Activated naive CD8-positive, alpha-beta T cell treated with anti-CD3 and anti-CD28 coated beads, Interleukin-2, amount 10 ng/mL, durations not matched to agents 7 days and 5 days (primary cell): ENCODE measurements at regions not wholly inside any gene's neighbourhood (a gene's known extent, or its start where the extent isn't known, plus 50 kb on each side); places are given as distances from the start of the nearest gene placed in this dataset.

Experiments
- ATAC-seq: fragments of 150-1000 bp; cut with Tn5 transposase; one replicate; pipeline ENCODE4 v1.10.0; 2021; ENCODE audit warnings: low read depth, moderate library complexity
- POLR2A ChIA-PET: fragments of 350-600 bp; sonication (Branson Sonifier 250); formaldehyde crosslinking; loops from one replicate; lab custom pipeline; 2021; ENCODE audit warnings: antibody characterized with exemption; lab: Charles Lee
- DNase-seq: peaks from one replicate; pipeline ENCODE4 v3.0.0; 2021
- H3K27ac Mint-ChIP-seq: one replicate; pipeline ENCODE4 v1.8.0; 2022; ENCODE audit warnings: mild to moderate bottlenecking, mixed read lengths
- H3K27me3 Mint-ChIP-seq: one replicate; pipeline ENCODE4 v1.8.0; 2022; ENCODE audit warnings: mild to moderate bottlenecking, moderate library complexity, mixed read lengths
- H3K36me3 Mint-ChIP-seq: one replicate; pipeline ENCODE4 v1.8.0; 2021; ENCODE audit warnings: mild to moderate bottlenecking, mixed read lengths
- H3K4me1 Mint-ChIP-seq: one replicate; pipeline ENCODE4 v1.8.0; 2021; ENCODE audit warnings: mixed read lengths
- H3K4me3 Mint-ChIP-seq: one replicate; pipeline ENCODE4 v1.8.0; 2022; ENCODE audit warnings: mild to moderate bottlenecking, moderate library complexity, mixed read lengths
- H3K9me3 Mint-ChIP-seq: one replicate; pipeline ENCODE4 v1.8.0; 2021; ENCODE audit warnings: mixed read lengths

GRCh38 chr13:107821492-107821891 is 393.8 kb downstream of the LIG4 start:
- POLR2A ChIA-PET: no interaction called here
- DNase-seq: no peak
- no peaks in the 10 kb centered on the region for H3K9me3 Mint-ChIP-seq
- no peak for ATAC-seq
- H3K27me3 Mint-ChIP-seq: no peaks in the 10 kb centered on the region
- H3K4me3 Mint-ChIP-seq: no peak overlapping the region
- no peak overlapping the region for H3K27ac Mint-ChIP-seq
- H3K4me1 Mint-ChIP-seq: no peaks in the 10 kb centered on the region
- H3K36me3 Mint-ChIP-seq: no peaks in the 10 kb centered on the region

- no peaks in the 10 kb centered on the region for H3K4me1 Mint-ChIP-seq
- no peak for DNase-seq
Observed at GRCh38 chr13:107819071-107819470, 396.3 kb downstream of the LIG4 start.

GRCh38 chr13:107817647-107818287 is 397.6 kb downstream of the LIG4 start:
- POLR2A ChIA-PET: no interaction called here
- H3K9me3 Mint-ChIP-seq: no peaks in the 10 kb centered on the region
- ATAC-seq: no peak
- no peaks in the 10 kb centered on the region for H3K4me1 Mint-ChIP-seq
- no peaks in the 10 kb centered on the region for H3K36me3 Mint-ChIP-seq
- no peak overlapping the region for H3K27ac Mint-ChIP-seq
- no peaks in the 10 kb centered on the region for H3K27me3 Mint-ChIP-seq
- H3K4me3 Mint-ChIP-seq: no peak overlapping the region
- no peak for DNase-seq

More at GRCh38 chr13:107819071-107819470, 396.3 kb downstream of the LIG4 start:
- no peaks in the 10 kb centered on the region for H3K36me3 Mint-ChIP-seq
- POLR2A ChIA-PET: no interaction called here
- H3K27ac Mint-ChIP-seq: no peak overlapping the region
- no peak for ATAC-seq
- H3K27me3 Mint-ChIP-seq: no peaks in the 10 kb centered on the region
- H3K9me3 Mint-ChIP-seq: no peaks in the 10 kb centered on the region
- H3K4me3 Mint-ChIP-seq: no peak overlapping the region

DNA sequence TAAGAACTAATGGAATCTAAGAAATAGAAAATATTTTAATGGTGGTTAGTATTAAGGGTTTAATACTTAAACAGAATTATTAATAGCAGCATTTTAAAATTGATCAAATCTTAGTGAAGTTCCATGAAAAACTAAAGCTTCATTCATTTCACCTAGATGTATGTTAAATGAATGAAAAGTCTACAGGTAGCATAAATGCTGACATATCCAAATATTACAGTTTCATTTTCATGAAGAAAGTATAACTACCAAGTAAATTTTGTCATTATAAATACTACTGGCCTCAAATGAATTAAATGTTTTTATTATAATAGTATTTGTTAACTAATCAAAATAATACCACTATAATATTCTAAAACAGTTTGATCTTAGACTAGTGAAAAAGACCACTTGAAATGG is 403.3 kb downstream of the LIG4 start:
- H3K4me3 Mint-ChIP-seq: no peak overlapping the region
- H3K27ac Mint-ChIP-seq: no peak overlapping the region
- POLR2A ChIA-PET: no interaction called here
- H3K27me3 Mint-ChIP-seq: no peaks in the 10 kb centered on the region
- H3K36me3 Mint-ChIP-seq: no peaks in the 10 kb centered on the region
- H3K4me1 Mint-ChIP-seq: no peaks in the 10 kb centered on the region
- no peak for ATAC-seq
- no peak for DNase-seq
- H3K9me3 Mint-ChIP-seq: no peaks in the 10 kb centered on the region

DNA sequence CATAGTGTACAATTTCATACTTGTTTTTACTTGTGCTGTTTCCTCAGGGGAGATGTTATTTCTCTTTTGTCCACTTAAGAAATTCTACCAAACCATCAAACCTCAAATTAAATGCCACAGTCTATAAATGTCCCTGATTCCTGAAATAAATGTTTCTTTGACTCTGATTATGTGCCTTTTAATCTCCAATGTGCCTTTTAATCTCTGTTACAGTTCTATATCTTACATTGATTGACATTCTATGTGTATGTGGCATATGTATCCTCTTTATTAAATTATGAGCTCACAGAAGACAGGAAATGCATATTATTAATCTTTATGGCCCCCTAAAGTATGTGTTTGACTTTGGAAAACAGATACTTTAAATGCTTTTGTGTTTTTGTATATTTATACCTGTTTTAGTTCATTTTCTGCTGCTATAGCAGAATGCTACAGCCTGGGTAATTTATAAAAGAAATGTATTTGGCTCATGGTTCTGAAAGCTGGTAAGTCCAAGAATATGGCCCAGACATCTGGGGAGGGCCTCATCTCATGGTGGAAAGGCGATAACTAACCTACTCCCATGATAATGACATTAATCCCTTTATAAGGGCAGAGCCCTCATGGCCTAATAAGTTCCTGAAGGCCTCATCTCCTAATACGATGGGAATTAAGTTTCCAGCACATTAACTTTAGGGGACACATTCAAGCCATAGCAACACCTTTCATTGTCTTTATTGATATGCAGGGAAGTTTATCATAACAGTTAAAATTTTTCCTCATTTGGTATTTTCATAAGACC is 403.9 kb downstream of the LIG4 start:
- H3K4me3 Mint-ChIP-seq: no peak overlapping the region
- no peaks in the 10 kb centered on the region for H3K36me3 Mint-ChIP-seq
- ATAC-seq: no peak
- no peaks in the 10 kb centered on the region for H3K9me3 Mint-ChIP-seq
- no peaks in the 10 kb centered on the region for H3K27me3 Mint-ChIP-seq
- no peak for DNase-seq
- no peaks in the 10 kb centered on the region for H3K4me1 Mint-ChIP-seq
- H3K27ac Mint-ChIP-seq: no peak overlapping the region
- POLR2A ChIA-PET: no interaction called here

- Mint-ChIP-seq H3K9me3 (no peaks in the 10 kb centered on the region), H3K27ac (no peak overlapping the region), H3K27me3 (no peaks in the 10 kb centered on the region), H3K4me3 (no peak overlapping the region), H3K4me1 (no peaks in the 10 kb centered on the region), H3K36me3 (no peaks in the 10 kb centered on the region)
- POLR2A ChIA-PET: no interaction called here
- no peak for ATAC-seq
- DNase-seq: no peak
Observed at GRCh38 chr13:107809125-107809524, 406.2 kb downstream of the LIG4 start.

- Mint-ChIP-seq H3K4me3 (no peak overlapping the region), H3K27ac (no peak overlapping the region), H3K9me3 (no peaks in the 10 kb centered on the region), H3K27me3 (no peaks in the 10 kb centered on the region), H3K36me3 (no peaks in the 10 kb centered on the region), H3K4me1 (no peaks in the 10 kb centered on the region)
- DNase-seq (no peak), ATAC-seq (no peak)
- POLR2A ChIA-PET: no interaction called here
Observed at GRCh38 chr13:107808389-107808788, 406.9 kb downstream of the LIG4 start.

DNA sequence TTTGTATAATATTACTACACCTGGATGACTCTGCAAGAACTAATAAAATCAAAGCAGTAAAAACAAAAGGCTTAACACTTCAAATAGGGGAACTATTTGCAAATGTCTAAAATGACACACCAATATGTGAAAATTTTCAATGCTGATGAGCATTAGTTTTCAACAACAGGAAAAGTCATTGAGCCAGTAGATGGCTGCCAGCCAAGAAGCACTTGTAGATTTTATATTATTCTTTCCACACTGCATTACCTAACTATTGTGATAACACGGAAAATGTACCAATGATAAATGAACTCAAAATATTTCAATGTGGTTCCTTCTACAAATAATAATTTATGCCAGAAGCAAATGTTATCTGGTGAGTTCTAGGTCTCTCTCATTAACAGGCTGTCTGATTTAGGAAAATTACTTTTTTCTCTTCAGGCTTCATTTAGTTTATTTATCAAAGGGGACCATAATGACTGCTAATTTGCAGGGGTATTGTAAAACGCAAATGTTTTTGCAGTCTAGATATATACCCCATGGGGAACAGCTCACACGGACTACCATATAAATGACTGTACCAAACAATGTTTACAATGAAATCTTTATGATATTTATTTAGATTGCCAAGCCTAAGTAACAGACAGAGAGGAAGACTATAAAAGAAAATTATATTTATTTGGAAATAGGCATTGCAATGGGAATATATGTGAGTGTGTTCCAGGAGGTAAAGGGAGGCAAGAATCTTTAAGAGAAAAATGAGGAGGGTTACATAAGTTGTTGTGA is 407.8 kb downstream of the LIG4 start:
- Mint-ChIP-seq H3K27ac (no peak overlapping the region), H3K4me3 (no peak overlapping the region), H3K36me3 (no peaks in the 10 kb centered on the region), H3K9me3 (no peaks in the 10 kb centered on the region), H3K27me3 (no peaks in the 10 kb centered on the region), H3K4me1 (no peaks in the 10 kb centered on the region)
- DNase-seq: no peak
- ATAC-seq: no peak
- POLR2A ChIA-PET: no interaction called here

DNA sequence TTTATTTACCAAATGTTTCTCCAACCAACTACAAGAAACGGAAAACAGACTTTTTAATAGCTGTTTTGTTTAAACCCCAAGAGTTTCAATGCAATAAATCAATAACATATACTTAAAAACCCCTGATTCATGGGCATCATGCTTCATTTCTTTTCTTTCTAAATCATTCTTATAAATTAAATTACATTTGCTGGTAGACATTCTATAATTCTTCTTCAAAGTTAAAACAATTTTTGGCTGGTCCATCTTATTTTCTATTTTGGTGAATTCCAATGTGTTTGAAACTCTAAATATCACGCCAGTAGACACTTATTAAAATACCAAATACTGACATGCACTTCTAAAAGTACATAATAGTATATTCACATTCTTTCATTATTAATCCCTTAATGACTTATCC is 408.6 kb downstream of the LIG4 start:
- POLR2A ChIA-PET: no interaction called here
- Mint-ChIP-seq H3K4me1 (no peaks in the 10 kb centered on the region), H3K27ac (no peak overlapping the region), H3K9me3 (no peaks in the 10 kb centered on the region), H3K27me3 (no peaks in the 10 kb centered on the region), H3K36me3 (no peaks in the 10 kb centered on the region), H3K4me3 (no peak overlapping the region)
- ATAC-seq: no peak
- no peak for DNase-seq

DNA sequence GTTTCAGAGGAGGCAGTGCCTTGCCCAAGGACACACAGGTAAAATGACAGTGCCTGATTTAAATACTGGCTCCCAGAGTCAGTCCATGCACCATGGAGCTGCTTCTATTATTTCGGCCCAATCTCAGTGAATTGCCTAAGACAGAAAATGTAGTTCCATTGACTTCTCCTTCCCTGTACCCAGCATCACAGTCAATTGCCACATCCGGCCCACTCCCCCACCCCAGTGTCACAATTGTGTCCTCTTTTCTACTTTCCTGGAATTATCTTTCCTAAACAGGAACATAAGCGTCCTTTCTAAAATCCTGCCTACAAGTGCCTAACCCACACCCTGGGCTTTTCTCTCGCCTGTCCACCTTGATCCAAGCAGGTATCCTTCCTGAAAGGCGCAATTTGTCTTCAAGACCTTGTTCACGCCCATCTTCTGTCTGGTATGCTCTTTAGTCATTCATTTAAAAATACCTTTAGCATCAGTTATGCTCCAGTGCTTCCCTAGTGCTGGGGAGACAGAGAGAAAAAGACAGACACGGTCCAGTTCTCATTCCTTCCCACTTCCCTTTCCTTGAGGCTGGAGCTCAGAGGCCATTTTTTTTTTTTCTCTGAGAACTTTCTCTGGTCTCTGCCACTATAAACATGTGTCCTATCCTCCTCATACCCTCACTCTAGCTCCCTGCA is 411.4 kb downstream of the LIG4 start:
- H3K4me3 Mint-ChIP-seq: no peak overlapping the region
- H3K9me3 Mint-ChIP-seq: no peaks in the 10 kb centered on the region
- no peaks in the 10 kb centered on the region for H3K36me3 Mint-ChIP-seq
- H3K27ac Mint-ChIP-seq: no peak overlapping the region
- no peak for DNase-seq
- POLR2A ChIA-PET: no interaction called here
- H3K27me3 Mint-ChIP-seq: no peaks in the 10 kb centered on the region
- no peak for ATAC-seq
- no peaks in the 10 kb centered on the region for H3K4me1 Mint-ChIP-seq

DNA sequence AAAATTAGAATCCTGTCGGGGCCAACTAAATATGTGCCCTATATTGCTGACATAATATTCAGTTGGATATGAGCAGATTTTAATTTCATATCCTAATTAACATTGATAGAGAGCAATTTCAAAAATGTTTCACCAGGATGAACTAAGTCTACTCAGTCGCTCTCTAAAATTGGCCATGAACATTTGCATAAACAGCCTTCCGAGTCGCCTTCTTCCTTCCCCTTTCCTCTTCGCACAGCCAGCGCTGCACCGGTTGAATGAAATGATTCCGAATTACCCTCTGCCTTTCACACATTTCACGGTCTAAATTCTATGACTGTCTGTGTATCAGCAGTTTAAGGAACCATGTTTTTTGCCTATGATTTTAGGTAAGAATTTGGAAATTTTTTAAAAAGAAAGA is 413.7 kb downstream of the LIG4 start:
- H3K9me3 Mint-ChIP-seq: no peaks in the 10 kb centered on the region
- H3K27ac Mint-ChIP-seq: no peak overlapping the region
- H3K27me3 Mint-ChIP-seq: no peaks in the 10 kb centered on the region
- ATAC-seq (no peak), DNase-seq (no peak)
- no peaks in the 10 kb centered on the region for H3K36me3 Mint-ChIP-seq
- H3K4me3 Mint-ChIP-seq: no peak overlapping the region
- POLR2A ChIA-PET: no interaction called here
- no peaks in the 10 kb centered on the region for H3K4me1 Mint-ChIP-seq

DNA sequence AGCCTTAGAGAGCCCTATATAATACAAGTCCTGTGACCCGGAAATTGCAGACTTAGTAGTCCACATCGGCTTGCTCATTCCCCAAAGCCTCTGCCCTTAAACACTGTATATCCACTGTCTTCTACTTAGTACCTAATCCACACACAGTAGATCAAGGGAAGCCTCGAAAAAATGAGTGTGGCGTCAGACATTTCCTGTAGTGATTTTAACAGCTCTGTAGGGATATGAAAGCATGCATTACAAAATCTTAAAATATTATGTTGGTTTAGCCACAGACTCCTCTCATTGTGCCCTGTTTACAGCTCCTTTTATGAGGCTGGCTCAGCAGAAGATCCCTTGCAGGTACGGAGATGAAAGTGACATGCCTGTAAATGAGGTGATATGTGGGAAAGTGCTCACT is 416.3 kb downstream of the LIG4 start:
- Mint-ChIP-seq H3K4me3 (no peak overlapping the region), H3K27ac (no peak overlapping the region), H3K27me3 (no peaks in the 10 kb centered on the region), H3K36me3 (no peaks in the 10 kb centered on the region), H3K4me1 (no peaks in the 10 kb centered on the region), H3K9me3 (no peaks in the 10 kb centered on the region)
- ATAC-seq: no peak
- no peak for DNase-seq
- POLR2A ChIA-PET: no interaction called here

DNA sequence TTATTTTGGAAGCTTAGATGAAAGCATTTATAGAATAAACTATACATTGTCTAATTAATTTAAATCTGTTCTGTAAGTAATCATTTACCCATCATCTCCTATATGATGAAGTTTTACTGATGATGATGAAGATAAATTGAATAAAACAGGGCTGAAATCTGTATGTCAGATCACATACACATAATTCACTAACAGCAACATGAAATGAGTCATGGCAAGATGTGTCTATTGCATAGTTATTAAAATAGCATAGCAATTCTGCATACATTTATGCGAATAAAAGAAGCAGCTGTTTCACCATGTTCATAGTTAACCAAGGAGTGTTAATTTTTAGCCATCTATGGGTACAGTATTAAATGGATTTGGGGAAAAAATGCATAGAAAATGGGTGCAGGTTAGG is 424.9 kb downstream of the LIG4 start:
- DNase-seq (no peak), ATAC-seq (no peak)
- no peaks in the 10 kb centered on the region for H3K36me3 Mint-ChIP-seq
- no peak overlapping the region for H3K27ac Mint-ChIP-seq
- no peaks in the 10 kb centered on the region for H3K27me3 Mint-ChIP-seq
- H3K9me3 Mint-ChIP-seq: no peaks in the 10 kb centered on the region
- no peak overlapping the region for H3K4me3 Mint-ChIP-seq
- POLR2A ChIA-PET: no interaction called here
- no peaks in the 10 kb centered on the region for H3K4me1 Mint-ChIP-seq
